ENCODE measurements at regions not wholly inside any gene's neighbourhood (a gene's known extent, or its start where the extent isn't known, plus 50 kb on each side); places are given as distances from the start of the nearest gene placed in this dataset.

DNA sequence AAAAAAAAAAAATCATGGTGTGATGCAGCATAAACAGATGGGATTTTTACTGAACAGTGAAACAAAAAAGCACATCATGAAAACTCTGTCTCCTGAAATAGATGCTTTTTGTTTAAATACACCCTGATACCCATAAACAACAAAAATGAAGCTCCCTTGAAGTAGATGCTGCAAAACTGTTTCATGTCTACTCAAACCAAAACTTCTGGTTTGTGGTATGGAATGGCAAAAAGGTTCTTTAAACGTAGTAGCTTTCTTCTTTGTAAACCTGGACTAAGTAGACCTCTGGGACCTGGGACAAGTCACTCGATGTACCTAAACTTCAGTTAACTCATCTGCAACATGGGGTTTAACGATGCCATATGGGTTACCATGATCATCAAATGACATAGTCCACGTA is 64.4 kb upstream of the RAPH1 start:
- H2AFZ ChIP-seq (ENCODE audit: low read depth) = no peak overlapping the region
- no peaks in the 10 kb centered on the region for H3K36me3 ChIP-seq (ENCODE audit: insufficient read depth)
- no peak overlapping the region for H3K27ac ChIP-seq
- peaks cover 38% of the 10 kb centered on the region for H3K4me1 ChIP-seq (ENCODE audit: low read depth, poor library complexity, severe bottlenecking)
- H3K4me2 ChIP-seq = peak overlapping the region; percentile 85; the same call in 1 of the 2 replicates
- H3K27me3 ChIP-seq (ENCODE audit: insufficient read depth, low read depth) = no peaks in the 10 kb centered on the region
- no peak overlapping the region for H3K9ac ChIP-seq
- no peak for TF ChIP-seq CTCF (conservative IDR thresholded peaks at IDR 0.05; ENCODE audit: low read depth, low read length)
- no peak overlapping the region for H3K4me3 ChIP-seq (IDR thresholded peaks at IDR 0.05; ENCODE audit: insufficient read depth, low read depth, low read length)
- H4K20me1 ChIP-seq (ENCODE audit: insufficient read depth) = no peaks in the 10 kb centered on the region
- no peaks in the 10 kb centered on the region for H3K79me2 ChIP-seq (ENCODE audit: insufficient read depth, low read depth)

DNA sequence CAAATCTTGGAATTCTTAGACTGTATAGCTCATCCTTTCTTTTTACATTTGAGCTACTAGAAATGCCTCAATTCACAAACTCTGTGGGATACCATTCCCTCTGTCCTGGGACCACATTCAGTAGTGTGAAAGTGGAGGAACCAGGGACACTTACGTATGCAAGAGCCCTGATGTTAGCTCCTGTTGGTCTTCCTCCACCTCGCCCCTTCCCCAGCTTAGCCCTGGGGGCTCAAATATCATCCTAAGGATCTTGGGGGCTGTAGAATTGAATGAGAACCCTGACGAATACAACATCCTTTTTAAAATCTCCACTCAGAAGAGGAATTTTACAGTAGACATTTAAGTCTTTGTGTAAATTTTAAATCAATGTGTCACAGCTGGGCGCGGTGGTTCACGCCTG is 65.2 kb upstream of the RAPH1 start:
- Histone ChIP-seq H3K36me3 (ENCODE audit: insufficient read depth) (no peaks in the 10 kb centered on the region), H3K79me2 (ENCODE audit: insufficient read depth, low read depth) (no peaks in the 10 kb centered on the region), H3K27me3 (ENCODE audit: insufficient read depth, low read depth) (no peaks in the 10 kb centered on the region), H3K27ac (no peak overlapping the region), H2AFZ (ENCODE audit: low read depth) (no peak overlapping the region), H3K4me2 (no peak overlapping the region), H3K4me3 (IDR thresholded peaks at IDR 0.05; ENCODE audit: insufficient read depth, low read depth, low read length) (no peak overlapping the region), H3K4me1 (ENCODE audit: low read depth, poor library complexity, severe bottlenecking) (peaks cover 38% of the 10 kb centered on the region), H3K9ac (no peak overlapping the region), H4K20me1 (ENCODE audit: insufficient read depth) (no peaks in the 10 kb centered on the region)
- TF ChIP-seq CTCF (conservative IDR thresholded peaks at IDR 0.05; ENCODE audit: low read depth, low read length) = no peak

DNA sequence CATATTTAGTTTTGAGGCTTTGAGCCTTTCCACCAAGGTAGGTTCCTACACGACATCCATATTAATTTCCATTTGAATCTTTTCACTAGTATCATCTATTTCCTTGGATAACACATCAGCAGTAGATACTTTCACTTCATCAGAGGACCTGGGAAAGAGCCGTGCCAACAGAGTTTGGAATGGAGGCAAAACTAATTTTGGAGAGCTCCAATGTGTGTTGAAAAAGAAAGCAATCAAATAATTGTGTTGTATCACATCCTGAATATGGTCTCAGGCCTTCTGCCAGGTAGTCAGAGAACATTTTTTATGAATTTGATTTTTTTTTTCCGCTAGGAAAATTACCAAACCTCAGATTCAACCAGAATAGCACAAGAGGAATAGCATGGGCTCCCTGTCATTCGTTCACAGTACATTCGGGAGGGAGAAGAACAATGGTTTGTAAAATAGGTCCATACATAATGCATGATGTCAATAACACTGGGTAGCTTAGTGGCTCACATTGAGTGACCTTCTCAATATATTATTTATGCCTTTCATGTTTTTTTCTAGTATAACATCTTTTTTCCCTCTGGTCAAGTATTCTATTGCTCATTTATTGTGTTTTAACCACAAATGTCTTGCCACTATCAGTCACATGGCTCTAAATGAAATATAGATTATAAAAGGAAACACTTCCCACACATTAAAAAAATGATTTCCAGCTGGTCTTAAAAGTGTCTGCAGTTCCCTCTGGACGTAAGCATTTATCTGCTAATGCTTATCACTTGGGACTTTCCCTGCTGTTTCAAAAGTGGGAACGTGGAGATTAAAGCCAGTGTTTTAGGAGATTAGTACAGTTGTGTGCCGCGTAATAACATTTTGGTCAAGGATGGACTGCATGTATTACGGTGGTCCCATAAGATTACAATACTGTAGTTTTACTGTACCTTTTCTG is 68.6 kb upstream of the RAPH1 start:
- no peak overlapping the region for H3K9ac ChIP-seq
- H3K4me2 ChIP-seq = no peak overlapping the region
- no peak for TF ChIP-seq CTCF (conservative IDR thresholded peaks at IDR 0.05; ENCODE audit: low read depth, low read length)
- no peaks in the 10 kb centered on the region for H3K36me3 ChIP-seq (ENCODE audit: insufficient read depth)
- no peak overlapping the region for H2AFZ ChIP-seq (ENCODE audit: low read depth)
- peaks cover 18% of the 10 kb centered on the region for H3K4me1 ChIP-seq (ENCODE audit: low read depth, poor library complexity, severe bottlenecking)
- H3K4me3 ChIP-seq (IDR thresholded peaks at IDR 0.05; ENCODE audit: insufficient read depth, low read depth, low read length) = no peak overlapping the region
- H3K79me2 ChIP-seq (ENCODE audit: insufficient read depth, low read depth) = no peaks in the 10 kb centered on the region
- no peaks in the 10 kb centered on the region for H3K27me3 ChIP-seq (ENCODE audit: insufficient read depth, low read depth)
- no peak overlapping the region for H3K27ac ChIP-seq
- H4K20me1 ChIP-seq (ENCODE audit: insufficient read depth) = no peaks in the 10 kb centered on the region

- Histone ChIP-seq H3K9ac (no peak overlapping the region), H3K27ac (no peak overlapping the region), H3K4me1 (ENCODE audit: low read depth, poor library complexity, severe bottlenecking) (peaks cover 2% of the 10 kb centered on the region), H3K4me2 (no peak overlapping the region), H3K36me3 (ENCODE audit: insufficient read depth) (no peaks in the 10 kb centered on the region), H3K79me2 (ENCODE audit: insufficient read depth, low read depth) (no peaks in the 10 kb centered on the region), H3K4me3 (IDR thresholded peaks at IDR 0.05; ENCODE audit: insufficient read depth, low read depth, low read length) (no peak overlapping the region), H2AFZ (ENCODE audit: low read depth) (no peak overlapping the region), H4K20me1 (ENCODE audit: insufficient read depth) (no peaks in the 10 kb centered on the region), H3K27me3 (ENCODE audit: insufficient read depth, low read depth) (no peaks in the 10 kb centered on the region)
- no peak for TF ChIP-seq CTCF (conservative IDR thresholded peaks at IDR 0.05; ENCODE audit: low read depth, low read length)
Measured at GRCh38 chr2:203605302-203605701, 70.2 kb upstream of the RAPH1 start.
